Choroid plexus epithelial cell (primary cell): ENCODE measurements at regions not wholly inside any gene's neighbourhood (a gene's known extent, or its start where the extent isn't known, plus 50 kb on each side); places are given as distances from the start of the nearest gene placed in this dataset.

Experiments used
- DNase-seq: peaks from one replicate; pipeline ENCODE4 v3.0.0-alpha.2; 2010; ENCODE audit warnings: low read depth
- H3K4me3 ChIP-seq: 2 replicates; pipeline ENCODE4 v1.5.1; 2011; ENCODE audit warnings: low read depth, mild to moderate bottlenecking, control low read depth, low read length, moderate library complexity
- CTCF ChIP-seq: conservative IDR thresholded peaks from 2 replicates; pipeline ENCODE4 v1.5.1; 2011; ENCODE audit warnings: low read depth, mild to moderate bottlenecking, control low read depth, inconsistent platforms, low read length, moderate library complexity

DNA sequence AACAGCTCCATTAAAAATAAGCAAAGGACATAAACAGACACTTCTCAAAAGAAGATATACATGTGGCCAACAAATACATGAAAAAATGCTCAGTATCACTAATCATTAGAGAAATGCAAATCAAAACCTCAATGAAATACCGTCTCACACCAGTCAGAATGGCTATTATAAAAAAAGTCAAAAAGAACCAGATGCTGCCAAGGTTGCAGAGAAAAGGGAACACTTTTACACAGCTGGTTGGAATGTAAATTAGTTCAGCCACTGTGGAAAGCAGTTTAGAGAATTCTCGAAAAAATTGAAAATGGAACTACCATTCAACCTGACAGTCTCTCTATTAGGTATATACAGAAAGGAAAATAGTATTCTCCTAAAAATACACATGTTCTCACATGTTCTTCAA lies 102.4 kb upstream of the FIBIN start:
- no peak for TF ChIP-seq CTCF
- no peak overlapping the region for H3K4me3 ChIP-seq
- DNase-seq: no peak

- H3K4me3 ChIP-seq: no peak overlapping the region
- no peak for DNase-seq
- TF ChIP-seq CTCF: no peak
These were observed 97.2 kb upstream of the FIBIN start for GRCh38 chr11:26896719-26897118.

- H3K4me3 ChIP-seq: no peak overlapping the region
- DNase-seq: no peak
- TF ChIP-seq CTCF: no peak
These were observed 95.1 kb upstream of the FIBIN start for GRCh38 chr11:26898799-26899198.

GRCh38 chr11:26901162-26901561 lies 92.8 kb upstream of the FIBIN start:
- H3K4me3 ChIP-seq: no peak overlapping the region
- no peak for TF ChIP-seq CTCF
- DNase-seq: no peak

- no peak for DNase-seq
- no peak for TF ChIP-seq CTCF
- H3K4me3 ChIP-seq: no peak overlapping the region
These were observed 89.8 kb upstream of the FIBIN start for GRCh38 chr11:26904132-26904531.

DNA sequence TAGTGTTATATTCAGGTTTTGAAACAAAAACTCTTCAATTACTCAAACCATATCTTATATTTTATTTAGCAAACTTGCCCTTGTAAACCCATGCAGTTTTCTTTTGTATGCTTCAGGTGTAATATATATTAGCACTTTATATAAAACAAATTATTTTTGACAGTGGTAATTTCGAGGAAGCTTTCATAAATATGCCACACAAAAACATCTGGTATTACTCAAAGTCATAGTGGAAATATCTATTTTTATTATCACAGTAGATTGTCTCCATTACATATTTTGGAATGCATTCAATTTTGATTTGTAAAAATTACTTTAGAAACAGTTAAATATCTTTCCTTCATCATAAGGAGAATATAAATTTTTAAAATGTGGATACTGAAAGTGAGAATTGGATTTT lies 89.1 kb upstream of the FIBIN start:
- no peak for DNase-seq
- H3K4me3 ChIP-seq: no peak overlapping the region
- no peak for TF ChIP-seq CTCF

- no peak for TF ChIP-seq CTCF
- no peak overlapping the region for H3K4me3 ChIP-seq
- peak; percentile 59 for DNase-seq
These were observed 88.5 kb upstream of the FIBIN start for GRCh38 chr11:26905368-26905767.
